GM23248 (cell line): ENCODE measurements at regions not wholly inside any gene's neighbourhood (a gene's known extent, or its start where the extent isn't known, plus 50 kb on each side); places are given as distances from the start of the nearest gene placed in this dataset.

ENCODE experiments used
- DNase-seq: peaks from one replicate; pipeline ENCODE4 v3.0.0-alpha.2; 2015
- H2AFZ ChIP-seq: fragments of 200-600 bp; sonication (generic); 2 replicates; pipeline ENCODE4 v1.6.1; 2016; ENCODE audit warnings: antibody characterized with exemption
- H3F3A ChIP-seq: fragments of 200-600 bp; sonication (generic); 2 replicates; pipeline ENCODE4 v1.6.1; 2016; ENCODE audit warnings: mild to moderate bottlenecking, antibody characterized with exemption, mixed run types; ENCODE audit not compliant: insufficient read depth
- H3K27ac ChIP-seq: fragments of 200-600 bp; sonication (generic); 2 replicates; pipeline ENCODE4 v1.5.1; 2016; ENCODE audit warnings: mild to moderate bottlenecking
- H3K27me3 ChIP-seq: fragments of 200-600 bp; sonication (generic); replicated peaks from 2 replicates; pipeline ENCODE4 v1.6.1; 2016; ENCODE audit warnings: mild to moderate bottlenecking; ENCODE audit not compliant: insufficient read depth
- H3K36me3 ChIP-seq: fragments of 200-600 bp; sonication (generic); 2 replicates; pipeline ENCODE4 v1.6.1; 2016; ENCODE audit warnings: low read depth, mild to moderate bottlenecking
- H3K4me1 ChIP-seq: fragments of 200-600 bp; sonication (generic); 2 replicates; pipeline ENCODE4 v1.6.1; 2016; ENCODE audit warnings: mild to moderate bottlenecking; ENCODE audit not compliant: insufficient read depth
- H3K4me2 ChIP-seq: fragments of 200-600 bp; sonication (generic); one replicate; pipeline ENCODE4 v1.6.1; 2016; ENCODE audit warnings: mild to moderate bottlenecking; ENCODE audit not compliant: unreplicated experiment
- H3K4me3 ChIP-seq: fragments of 200-600 bp; sonication (generic); 2 replicates; pipeline ENCODE4 v1.5.1; 2016; ENCODE audit warnings: mild to moderate bottlenecking
- H3K79me2 ChIP-seq: fragments of 200-600 bp; sonication (generic); 2 replicates; pipeline ENCODE4 v1.6.1; 2016; ENCODE audit warnings: mild to moderate bottlenecking; ENCODE audit not compliant: insufficient read depth
- H3K9ac ChIP-seq: fragments of 200-600 bp; sonication (generic); 2 replicates; pipeline ENCODE4 v1.6.1; 2016; ENCODE audit warnings: mild to moderate bottlenecking
- H3K9me2 ChIP-seq: fragments of 200-600 bp; sonication (generic); 2 replicates; pipeline ENCODE4 v1.6.1; 2016; ENCODE audit warnings: mixed run types, mild to moderate bottlenecking, moderate library complexity; ENCODE audit not compliant: insufficient read depth
- H3K9me3 ChIP-seq: fragments of 200-600 bp; sonication (generic); one replicate; pipeline ENCODE4 v1.6.1; 2017; ENCODE audit warnings: low read depth
- H4K20me1 ChIP-seq: fragments of 200-600 bp; sonication (generic); 2 replicates; pipeline ENCODE4 v1.6.0; 2016; ENCODE audit not compliant: insufficient read depth
- EZH2 ChIP-seq: fragments of 200-600 bp; sonication (generic); IDR thresholded peaks from 2 replicates; pipeline ENCODE4 v1.6.1; 2018; ENCODE audit warnings: antibody characterized with exemption, mild to moderate bottlenecking; ENCODE audit not compliant: insufficient read depth, poor library complexity, severe bottlenecking
- EZH2phosphoT487 ChIP-seq: fragments of 200-600 bp; sonication (generic); IDR thresholded peaks from 2 replicates; pipeline ENCODE4 v1.6.1; 2018; ENCODE audit warnings: antibody characterized with exemption, moderate library complexity, mild to moderate bottlenecking, low read depth; ENCODE audit not compliant: insufficient read depth
- WGBS, 2 experiments: methylation state at CpG; one replicate each; pipeline ENCODE4 v1.1.6; 2015 to 2017; ENCODE audit warnings: low lambda C conversion rate in 2 of 2, low coverage in 1 of 2; ENCODE audit errors: missing lambda C conversion rate in 2 of 2; 5-methylcytosine and 5-hydroxymethylcytosine counted together
- in situ Hi-C: fragments of 300-500 bp; cut with MboI; formaldehyde crosslinking; loops from 2 replicates; pipeline ENCODE4 v1.15.0; 2020

DNA sequence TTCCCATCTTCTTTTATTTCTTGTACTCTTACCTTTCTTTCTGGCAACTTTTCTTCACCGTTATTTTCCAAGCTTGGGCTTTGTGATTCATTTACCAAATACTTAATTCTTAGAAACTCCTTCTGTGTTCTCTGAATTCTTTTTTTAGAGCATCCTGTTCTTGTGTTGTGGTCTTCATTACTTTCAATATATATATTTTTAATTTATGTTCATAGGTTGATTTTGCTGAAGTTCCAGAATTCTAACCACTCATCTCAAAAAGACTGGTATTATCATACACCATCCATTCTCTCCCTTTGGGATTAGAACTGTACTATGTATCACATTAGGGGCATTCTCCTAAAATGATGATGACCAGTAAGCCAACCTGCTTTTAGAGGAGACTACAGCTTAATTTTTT lies 362.3 kb upstream of the CBLB start:
- peaks cover 36% of the 10 kb centered on the region for H3K4me1 ChIP-seq
- WGBS, 2 experiments: 97% methylated on average over 1 of the region's 1 CpG
- no peak overlapping the region for H3K4me3 ChIP-seq
- no peaks in the 10 kb centered on the region for H3K9me2 ChIP-seq
- peaks cover 5% of the 10 kb centered on the region; the same call in 1 of the 2 replicates for H3F3A ChIP-seq
- no peak for DNase-seq
- no peak overlapping the region for H3K27ac ChIP-seq
- TF ChIP-seq EZH2: no peak
- no peak for TF ChIP-seq EZH2phosphoT487
- H3K36me3 ChIP-seq: no peaks in the 10 kb centered on the region
- H2AFZ ChIP-seq: peak overlapping the region; percentile 62
- no peaks in the 10 kb centered on the region for H3K27me3 ChIP-seq
- no peaks in the 10 kb centered on the region for H3K79me2 ChIP-seq
- no peak overlapping the region for H3K9ac ChIP-seq
- H4K20me1 ChIP-seq: no peaks in the 10 kb centered on the region
- H3K4me2 ChIP-seq: no peak overlapping the region
- in situ Hi-C loops: no loop called here
- H3K9me3 ChIP-seq: no peaks in the 10 kb centered on the region

DNA sequence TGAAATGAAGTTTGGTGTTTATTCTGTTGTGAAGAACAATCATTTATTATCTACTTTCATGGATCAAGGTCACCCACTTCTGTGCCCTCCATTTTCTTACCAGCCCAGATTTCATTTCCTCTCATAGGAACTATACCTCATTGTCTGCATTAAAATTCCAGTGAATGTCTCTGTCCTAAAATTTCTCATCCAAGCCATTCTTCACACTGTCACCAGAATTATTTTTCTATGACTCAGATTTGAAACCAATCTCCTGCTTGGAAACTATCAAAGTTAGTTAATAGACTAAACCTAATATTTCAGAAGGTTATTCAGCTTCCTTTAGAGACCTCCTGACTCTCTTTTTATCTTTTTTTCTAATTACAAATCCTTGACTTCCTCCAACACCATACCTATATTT lies 364.1 kb upstream of the CBLB start:
- no peaks in the 10 kb centered on the region for H3K9me3 ChIP-seq
- no peaks in the 10 kb centered on the region for H4K20me1 ChIP-seq
- peaks cover 5% of the 10 kb centered on the region; the same call in 1 of the 2 replicates for H3F3A ChIP-seq
- H3K9me2 ChIP-seq: no peaks in the 10 kb centered on the region
- H3K36me3 ChIP-seq: no peaks in the 10 kb centered on the region
- no peaks in the 10 kb centered on the region for H3K27me3 ChIP-seq
- H3K4me3 ChIP-seq: no peak overlapping the region
- TF ChIP-seq EZH2: no peak
- no peak for TF ChIP-seq EZH2phosphoT487
- H3K9ac ChIP-seq: no peak overlapping the region
- no peaks in the 10 kb centered on the region for H3K79me2 ChIP-seq
- H3K27ac ChIP-seq: 0 out of 2 replicates have a peak overlapping the region, but pooled peaks have one; percentile 6
- H2AFZ ChIP-seq: 0 out of 2 replicates have a peak overlapping the region, but pooled peaks have one; percentile 12
- DNase-seq: peak; percentile 35
- H3K4me2 ChIP-seq: peak overlapping the region; percentile 48
- in situ Hi-C loops: no loop called here
- peaks cover 36% of the 10 kb centered on the region for H3K4me1 ChIP-seq

DNA sequence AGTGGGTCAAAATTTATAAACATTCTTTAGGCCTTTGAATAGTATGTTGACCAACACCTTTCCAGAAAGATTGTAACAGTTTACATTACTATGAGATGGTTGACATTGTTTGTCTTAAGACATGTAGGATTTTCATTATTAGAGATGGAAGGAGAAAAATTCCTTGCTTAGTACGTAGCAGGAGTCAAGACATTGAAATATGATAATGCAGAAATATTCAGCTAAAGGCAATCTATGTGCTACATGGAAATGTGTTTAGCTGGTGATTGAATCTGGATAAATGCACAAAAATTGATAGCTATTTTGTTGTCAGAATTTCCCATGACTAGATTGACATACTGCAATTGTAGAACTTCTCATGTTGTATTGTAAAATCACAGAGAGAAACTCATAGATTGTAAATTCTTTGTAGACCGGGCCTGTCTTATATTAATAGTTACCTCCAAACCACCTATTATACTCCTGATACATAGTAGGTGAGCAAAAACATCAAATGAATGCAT lies 370.4 kb upstream of the CBLB start:
- in situ Hi-C loops: no loop called here
- Histone ChIP-seq H3K9me3 (peaks cover 4% of the 10 kb centered on the region), H3K27me3 (no peaks in the 10 kb centered on the region), H3K9ac (no peak overlapping the region), H3K36me3 (no peaks in the 10 kb centered on the region), H3K4me3 (no peak overlapping the region), H3K4me2 (no peak overlapping the region), H3K9me2 (no peaks in the 10 kb centered on the region), H3F3A (no peaks in the 10 kb centered on the region), H4K20me1 (no peaks in the 10 kb centered on the region), H3K79me2 (no peaks in the 10 kb centered on the region), H3K27ac (no peak overlapping the region), H2AFZ (no peak overlapping the region), H3K4me1 (peaks cover 11% of the 10 kb centered on the region)
- no peak for DNase-seq
- TF ChIP-seq EZH2 (no peak), EZH2phosphoT487 (no peak)
- 91% methylated on average over 2 of the region's 2 CpGs for WGBS, 2 experiments

DNA sequence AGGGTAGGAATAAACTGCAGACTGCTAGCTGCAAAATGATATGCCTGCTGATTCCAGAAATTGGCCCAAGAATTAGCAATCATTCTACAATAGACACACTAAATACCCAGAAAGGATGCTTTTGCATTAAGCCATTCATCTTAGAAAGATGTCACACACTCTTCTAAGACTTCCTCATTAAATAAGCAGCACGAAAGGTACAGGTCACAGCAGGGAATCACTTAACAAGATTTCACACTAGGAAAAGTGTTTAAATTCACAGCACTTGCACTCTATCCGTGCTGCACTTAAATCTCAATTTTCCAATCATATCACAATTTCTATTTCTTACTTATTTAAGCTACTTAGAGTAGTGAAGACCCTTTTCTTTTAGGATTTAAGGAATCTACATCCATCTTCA lies 372.8 kb upstream of the CBLB start:
- Histone ChIP-seq H4K20me1 (no peaks in the 10 kb centered on the region), H3K9me2 (no peaks in the 10 kb centered on the region), H2AFZ (no peak overlapping the region)

DNA sequence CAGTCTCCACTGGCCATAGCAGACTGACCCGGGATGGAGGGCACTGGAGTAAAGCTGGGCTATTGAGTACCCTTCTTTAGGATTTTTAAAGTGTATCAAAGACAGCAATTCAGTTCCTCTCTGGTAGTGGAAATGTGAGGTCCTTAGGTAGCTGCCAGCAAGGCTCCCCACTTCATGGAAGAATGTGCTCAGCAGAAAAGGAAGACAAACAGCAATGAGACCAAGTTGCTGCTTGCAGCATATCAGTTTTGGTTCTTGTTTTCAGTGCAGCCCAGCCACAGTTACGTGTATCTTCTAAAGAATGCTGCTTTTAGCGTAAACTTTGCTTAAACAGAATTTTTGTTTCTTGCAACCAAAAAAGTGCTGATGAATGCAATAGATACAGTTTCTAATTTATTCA lies 374.0 kb upstream of the CBLB start:
- DNase-seq: no peak
- no peak overlapping the region for H3K27ac ChIP-seq
- TF ChIP-seq EZH2phosphoT487: no peak
- no peak for TF ChIP-seq EZH2
- H3K79me2 ChIP-seq: no peaks in the 10 kb centered on the region
- H3K9ac ChIP-seq: no peak overlapping the region
- no peak overlapping the region for H2AFZ ChIP-seq
- no peak overlapping the region for H3K4me3 ChIP-seq
- H3F3A ChIP-seq: no peaks in the 10 kb centered on the region
- no peaks in the 10 kb centered on the region for H3K4me1 ChIP-seq
- H3K4me2 ChIP-seq: no peak overlapping the region
- peaks cover 4% of the 10 kb centered on the region for H3K9me3 ChIP-seq
- no peaks in the 10 kb centered on the region for H4K20me1 ChIP-seq
- no peaks in the 10 kb centered on the region for H3K36me3 ChIP-seq
- no peaks in the 10 kb centered on the region for H3K9me2 ChIP-seq
- WGBS, 2 experiments: 93 to 98% methylated on average over 3 of the region's 3 CpGs
- in situ Hi-C loops: no loop called here
- H3K27me3 ChIP-seq: no peaks in the 10 kb centered on the region

More for the DNA sequence above, 372.8 kb upstream of the CBLB start:
- no peaks in the 10 kb centered on the region for H3K79me2 ChIP-seq
- H3K9ac ChIP-seq: no peak overlapping the region
- no peak overlapping the region for H3K4me3 ChIP-seq
- no peak for TF ChIP-seq EZH2
- TF ChIP-seq EZH2phosphoT487: no peak
- no peaks in the 10 kb centered on the region for H3K27me3 ChIP-seq
- peaks cover 4% of the 10 kb centered on the region for H3K9me3 ChIP-seq
- H3K36me3 ChIP-seq: no peaks in the 10 kb centered on the region
- H3F3A ChIP-seq: no peaks in the 10 kb centered on the region
- 71 to 74% methylated on average over 2 of the region's 2 CpGs for WGBS, 2 experiments
- H3K4me1 ChIP-seq: no peaks in the 10 kb centered on the region
- no peak overlapping the region for H3K4me2 ChIP-seq
- H3K27ac ChIP-seq: no peak overlapping the region
- no peak for DNase-seq
- in situ Hi-C loops: no loop called here
